ENCODE measurements at regions not wholly inside any gene's neighbourhood (a gene's known extent, or its start where the extent isn't known, plus 50 kb on each side); places are given as distances from the start of the nearest gene placed in this dataset.

DNA sequence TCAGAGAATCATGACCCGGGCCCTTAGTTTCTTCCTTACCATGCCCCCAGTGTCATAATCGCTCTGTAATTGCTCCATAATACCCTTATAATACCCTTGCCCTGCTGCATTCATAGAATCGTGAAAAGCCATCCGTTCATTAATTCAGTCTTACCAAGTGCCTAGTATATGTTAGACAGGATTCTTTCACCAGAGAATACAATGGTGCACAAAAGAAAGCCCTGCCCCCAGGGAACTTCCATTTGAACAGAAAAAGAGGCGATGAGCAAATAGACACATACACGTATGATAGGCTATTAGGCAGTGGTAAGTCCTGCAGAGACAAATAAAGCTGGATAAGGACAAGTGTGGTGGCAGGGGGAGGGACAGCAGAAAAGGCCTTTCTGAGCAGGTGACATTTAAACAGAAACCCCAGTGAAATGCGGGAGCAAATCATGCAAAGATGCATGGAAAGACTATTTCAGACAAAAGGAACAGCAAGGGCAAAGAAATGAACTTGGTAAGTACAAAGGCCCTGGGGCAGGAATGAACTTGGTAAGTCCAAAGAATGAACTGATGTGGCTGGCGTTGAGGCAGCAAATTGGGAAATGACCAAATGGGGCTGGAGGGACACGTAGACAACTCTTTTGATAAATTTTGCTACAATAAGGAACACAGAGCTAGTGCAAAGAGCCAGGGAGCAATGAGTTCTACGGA is 74.6 kb upstream of the CREB3L1 start:
- TF ChIP-seq, protein P1, sequence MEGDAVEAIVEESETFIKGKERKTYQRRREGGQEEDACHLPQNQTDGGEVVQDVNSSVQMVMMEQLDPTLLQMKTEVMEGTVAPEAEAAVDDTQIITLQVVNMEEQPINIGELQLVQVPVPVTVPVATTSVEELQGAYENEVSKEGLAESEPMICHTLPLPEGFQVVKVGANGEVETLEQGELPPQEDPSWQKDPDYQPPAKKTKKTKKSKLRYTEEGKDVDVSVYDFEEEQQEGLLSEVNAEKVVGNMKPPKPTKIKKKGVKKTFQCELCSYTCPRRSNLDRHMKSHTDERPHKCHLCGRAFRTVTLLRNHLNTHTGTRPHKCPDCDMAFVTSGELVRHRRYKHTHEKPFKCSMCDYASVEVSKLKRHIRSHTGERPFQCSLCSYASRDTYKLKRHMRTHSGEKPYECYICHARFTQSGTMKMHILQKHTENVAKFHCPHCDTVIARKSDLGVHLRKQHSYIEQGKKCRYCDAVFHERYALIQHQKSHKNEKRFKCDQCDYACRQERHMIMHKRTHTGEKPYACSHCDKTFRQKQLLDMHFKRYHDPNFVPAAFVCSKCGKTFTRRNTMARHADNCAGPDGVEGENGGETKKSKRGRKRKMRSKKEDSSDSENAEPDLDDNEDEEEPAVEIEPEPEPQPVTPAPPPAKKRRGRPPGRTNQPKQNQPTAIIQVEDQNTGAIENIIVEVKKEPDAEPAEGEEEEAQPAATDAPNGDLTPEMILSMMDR (IDR thresholded peaks at IDR 0.05; ENCODE audit: insufficient read depth, low read depth, low read length, missing control alignments) = no peak
- DNase-seq (ENCODE audit: low read depth) = no peak

DNA sequence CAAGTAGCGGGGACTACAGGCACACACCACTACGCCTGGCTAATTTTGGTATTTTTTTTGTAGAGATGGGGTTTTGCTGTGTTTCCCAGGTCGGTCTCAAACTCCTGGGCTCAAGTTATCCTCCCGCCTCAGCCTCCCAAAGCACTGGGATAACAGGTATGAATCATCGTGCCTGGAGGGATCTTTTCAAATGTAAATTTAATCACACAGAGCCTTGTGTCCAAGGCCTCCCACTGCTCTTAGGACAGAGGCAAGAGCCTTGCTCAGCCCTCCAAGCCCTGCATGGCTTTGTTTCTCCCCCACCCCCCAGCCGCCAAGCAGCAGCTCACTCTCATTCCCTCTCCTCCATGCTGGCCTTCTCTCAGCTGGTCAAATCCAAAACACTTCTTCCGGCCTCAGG is 75.3 kb upstream of the CREB3L1 start:
- TF ChIP-seq, protein P1 (IDR thresholded peaks at IDR 0.05; ENCODE audit: insufficient read depth, low read depth, low read length, missing control alignments) = no peak
- peak; percentile 17 for DNase-seq (ENCODE audit: low read depth)
- H3K4me3 ChIP-seq (ENCODE audit: low read length) = no peak overlapping the region

More for the DNA sequence above, 74.6 kb upstream of the CREB3L1 start:
- H3K4me3 ChIP-seq (ENCODE audit: low read length) = no peak overlapping the region

DNA sequence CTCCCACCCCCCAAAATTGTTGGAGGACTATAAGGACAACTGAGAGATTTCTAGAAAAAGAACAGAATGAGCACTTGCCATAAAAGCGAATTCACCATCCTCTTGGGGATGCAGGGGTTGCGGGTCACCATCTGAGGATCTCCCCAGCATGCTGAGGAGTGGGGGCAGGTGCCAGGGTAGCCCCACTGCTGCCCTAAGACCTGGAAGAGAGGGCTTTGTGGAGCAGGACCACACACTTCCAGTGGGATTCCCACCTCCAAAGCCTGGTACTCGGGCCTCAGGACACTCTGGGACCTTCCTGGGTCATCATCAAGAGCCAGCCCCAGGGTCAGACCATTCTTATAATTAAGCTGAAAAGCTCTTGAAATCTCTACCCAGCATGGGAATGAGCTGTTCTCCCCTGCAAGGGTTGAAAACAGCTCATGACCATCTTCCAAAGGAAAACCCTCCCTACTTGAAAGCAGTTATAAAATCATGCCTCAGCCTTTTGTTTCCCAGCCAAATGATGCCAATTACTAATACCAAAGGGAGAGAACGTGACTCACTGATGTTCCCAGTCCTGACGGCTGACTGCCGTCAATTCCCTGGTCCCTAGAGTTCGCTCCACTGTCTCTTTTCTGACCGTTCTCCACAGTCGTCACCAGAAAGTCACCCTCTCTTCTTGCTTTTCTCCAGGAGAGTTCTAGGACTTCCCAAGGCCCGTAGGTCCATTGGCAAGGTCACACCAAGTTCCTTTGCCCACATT is 76.8 kb upstream of the CREB3L1 start:
- DNase-seq (ENCODE audit: low read depth) = peak; percentile 56
- TF ChIP-seq, protein P1 (IDR thresholded peaks at IDR 0.05; ENCODE audit: insufficient read depth, low read depth, low read length, missing control alignments) = no peak

DNA sequence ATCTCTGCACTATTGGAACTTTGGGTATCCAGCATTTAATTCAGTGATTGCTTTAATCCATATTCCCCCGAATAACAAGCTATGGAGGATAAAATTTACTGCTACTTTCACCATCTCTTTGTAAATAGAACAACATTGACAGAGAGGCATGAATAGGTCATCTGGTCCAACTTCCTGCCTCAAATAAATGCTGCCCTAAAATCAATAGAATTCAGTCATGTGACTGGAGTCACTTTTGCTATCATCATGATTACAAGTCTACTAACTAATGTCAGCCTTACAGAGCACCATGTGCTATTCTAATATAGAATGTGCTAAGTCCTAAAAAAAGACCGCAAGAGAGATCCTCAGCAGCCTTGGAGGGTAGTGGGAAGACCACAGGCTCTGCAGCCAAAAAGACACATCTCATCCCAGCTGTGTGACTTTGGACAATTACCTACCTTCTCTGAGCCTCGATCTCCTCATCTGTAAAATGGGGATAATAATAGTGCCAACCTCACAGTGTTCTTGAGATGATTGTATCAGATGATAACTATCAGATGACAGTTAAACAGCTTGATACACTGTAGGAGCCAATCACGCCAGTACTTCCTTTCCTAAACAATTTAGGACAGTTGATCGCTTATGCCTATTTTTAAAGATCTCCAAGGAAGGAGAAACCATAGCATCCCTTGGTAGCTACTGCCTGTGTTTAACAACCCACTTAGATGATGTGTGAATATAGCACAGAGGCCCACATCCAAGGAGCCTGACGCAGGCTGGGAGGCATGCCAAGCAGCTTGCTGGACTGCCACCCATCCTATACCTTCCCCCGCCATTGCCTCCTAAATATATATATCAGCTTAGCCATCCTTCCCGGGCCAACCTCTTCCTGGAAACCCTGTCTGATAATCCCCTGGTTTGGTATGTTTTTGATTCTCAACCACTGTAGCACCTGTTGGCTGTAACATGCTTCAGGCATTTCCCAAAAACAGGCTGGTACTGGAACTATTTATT is 77.3 kb upstream of the PHF21A start:
- no peak overlapping the region for H3K4me3 ChIP-seq (ENCODE audit: low read length)
- TF ChIP-seq, protein P1 (IDR thresholded peaks at IDR 0.05; ENCODE audit: insufficient read depth, low read depth, low read length, missing control alignments) = no peak
- DNase-seq (ENCODE audit: low read depth) = no peak

More for the DNA sequence above, 76.8 kb upstream of the CREB3L1 start:
- H3K4me3 ChIP-seq (ENCODE audit: low read length) = no peak overlapping the region

DNA sequence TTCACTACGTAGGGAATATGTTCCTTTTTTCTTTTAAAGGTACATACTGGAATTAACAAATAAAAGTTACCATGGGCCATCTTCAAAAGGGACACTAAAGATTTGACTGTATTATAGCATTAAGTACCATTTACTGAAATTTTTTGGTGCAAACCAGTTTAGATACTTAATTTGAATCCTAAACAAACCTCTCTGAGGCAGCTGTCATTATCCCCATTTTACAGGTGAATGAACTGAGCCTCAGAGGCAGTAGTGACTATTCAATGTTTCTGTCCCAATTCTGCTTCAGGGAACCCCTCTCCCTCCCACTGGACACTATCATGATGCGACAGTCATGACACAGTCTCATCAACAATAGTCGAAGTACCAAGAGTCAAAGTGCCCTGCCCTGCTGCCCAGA is 76.2 kb upstream of the PHF21A start:
- TF ChIP-seq, protein P1 (IDR thresholded peaks at IDR 0.05; ENCODE audit: insufficient read depth, low read depth, low read length, missing control alignments) = no peak
- no peak overlapping the region for H3K4me3 ChIP-seq (ENCODE audit: low read length)
- DNase-seq (ENCODE audit: low read depth) = no peak

DNA sequence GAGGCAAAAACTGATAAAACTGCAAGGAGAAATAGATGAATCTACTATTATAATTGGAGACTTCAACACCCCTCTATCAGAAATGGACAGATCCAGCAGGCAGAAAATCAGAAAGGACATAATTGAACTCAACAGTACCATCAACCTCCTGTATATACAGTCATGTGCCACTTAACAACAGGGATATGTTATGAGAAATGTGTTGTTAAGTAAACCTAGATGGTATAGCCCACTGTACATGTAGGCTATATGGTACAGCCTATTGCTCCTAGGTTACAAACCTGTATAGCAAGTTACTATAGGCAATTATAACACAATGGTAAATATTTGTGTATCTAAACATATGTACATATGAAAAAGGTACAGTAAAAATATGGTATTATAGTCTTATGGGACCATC is 66.8 kb upstream of the PHF21A start:
- TF ChIP-seq, protein P1 (IDR thresholded peaks at IDR 0.05; ENCODE audit: insufficient read depth, low read depth, low read length, missing control alignments) = no peak
- no peak overlapping the region for H3K4me3 ChIP-seq (ENCODE audit: low read length)
- DNase-seq (ENCODE audit: low read depth) = no peak

Data from epithelial cell of esophagus (primary cell).